ENCODE measurements at regions not wholly inside any gene's neighbourhood (a gene's known extent, or its start where the extent isn't known, plus 50 kb on each side); places are given as distances from the start of the nearest gene placed in this dataset.

GRCh38 chr2:123870881-123871276 is 154.2 kb upstream of the CNTNAP5 start:
- TF ChIP-seq SUZ12 (IDR thresholded peaks at IDR 0.05): no peak
- no peak for TF ChIP-seq SP1 (IDR thresholded peaks at IDR 0.05)
- no peak for TF ChIP-seq FOXA1 (IDR thresholded peaks at IDR 0.05)
- TF ChIP-seq ZNF384 (IDR thresholded peaks at IDR 0.05): no peak
- no peak for TF ChIP-seq HDGF (IDR thresholded peaks at IDR 0.05; ENCODE audit: borderline replicate concordance)
